ENCODE measurements at regions not wholly inside any gene's neighbourhood (a gene's known extent, or its start where the extent isn't known, plus 50 kb on each side); places are given as distances from the start of the nearest gene placed in this dataset.

GRCh38 chr1:204763773-204764427, 78.4 kb upstream of the LRRN2 start:
- peaks cover 2 to 6% of the 10 kb centered on the region in 2 donors for H3K4me1 ChIP-seq (ENCODE audit: control insufficient read depth in 2 of 2, insufficient read depth in 1 of 2, low read depth in 1 of 2, low read length in 2 of 2)
- no CpG with 5 or more reads among the region's 18 CpGs for WGBS, 2 donors (ENCODE audit: extremely low coverage in 2 of 2, insufficient read length in 2 of 2, insufficient replicate concordance in 1 of 2)
- H3K79me1 ChIP-seq (ENCODE audit: low read depth, low read length): no peaks in the 10 kb centered on the region
- no peak overlapping the region for H2BK120ac ChIP-seq (ENCODE audit: low read depth, low read length)
- H3K9ac ChIP-seq (ENCODE audit: low read depth, low read length, poor library complexity): no peak overlapping the region
- DNase-seq (ENCODE audit: low spot score): peak; percentile 55
- H3K27ac ChIP-seq (replicated peaks; ENCODE audit: low read length): no peak overlapping the region
- H3K14ac ChIP-seq (ENCODE audit: low read length): peak overlapping the region; percentile 25
- H3K27me3 ChIP-seq (ENCODE audit: control insufficient read depth in 3 of 3, insufficient read depth in 3 of 3, low read depth in 1 of 3, low read length in 3 of 3): peaks cover 0 to 6% (median 0%) of the 10 kb centered on the region in 3 experiments
- H3K4me3 ChIP-seq (ENCODE audit: low read length in 2 of 2): peak overlapping the region in 1 of 2 donors; percentile 24
- no peak overlapping the region for H2BK15ac ChIP-seq (ENCODE audit: low read length)
- no peaks in the 10 kb centered on the region for H3K9me3 ChIP-seq (replicated peaks in 1 of 2; ENCODE audit: control insufficient read depth in 2 of 2, insufficient read depth in 1 of 2, low read depth in 1 of 2, low read length in 2 of 2)
- H3K18ac ChIP-seq (ENCODE audit: low read length): no peak overlapping the region
- peak overlapping the region; percentile 24 for H3K4me2 ChIP-seq (ENCODE audit: insufficient read depth, low read length, poor library complexity, severe bottlenecking)
- H2AFZ ChIP-seq (ENCODE audit: low read length): peak overlapping the region; percentile 45
- H3K36me3 ChIP-seq (replicated peaks in 1 of 2; ENCODE audit: control insufficient read depth in 2 of 2, insufficient read depth in 2 of 2, low read length in 2 of 2): no peaks in the 10 kb centered on the region
- H2AK5ac ChIP-seq (ENCODE audit: low read depth, low read length): no peak overlapping the region
- H3K23ac ChIP-seq (ENCODE audit: low read depth, low read length, poor library complexity): no peak overlapping the region
- no peak overlapping the region for H3K4ac ChIP-seq (ENCODE audit: low read length)
- H4K8ac ChIP-seq (ENCODE audit: low read depth, low read length): no peak overlapping the region
- no peak overlapping the region for H4K91ac ChIP-seq (ENCODE audit: low read depth, low read length, poor library complexity)
- no peak overlapping the region for H2BK12ac ChIP-seq (ENCODE audit: low read length)
- H2BK5ac ChIP-seq (ENCODE audit: low read length): no peak overlapping the region

- H2AK5ac ChIP-seq (ENCODE audit: low read depth, low read length): no peak overlapping the region
- WGBS, 2 donors (ENCODE audit: extremely low coverage in 2 of 2, insufficient read length in 2 of 2, insufficient replicate concordance in 1 of 2): no CpG with 5 or more reads among the region's 2 CpGs
- H3K4ac ChIP-seq (ENCODE audit: low read length): no peak overlapping the region
- H4K8ac ChIP-seq (ENCODE audit: low read depth, low read length): no peak overlapping the region
- no peak overlapping the region for H2BK5ac ChIP-seq (ENCODE audit: low read length)
- no peak overlapping the region for H3K4me3 ChIP-seq (ENCODE audit: low read length in 2 of 2)
- H3K27ac ChIP-seq (replicated peaks; ENCODE audit: low read length): no peak overlapping the region
- no peak overlapping the region for H2AFZ ChIP-seq (ENCODE audit: low read length)
- H4K91ac ChIP-seq (ENCODE audit: low read depth, low read length, poor library complexity): no peak overlapping the region
- H3K9ac ChIP-seq (ENCODE audit: low read depth, low read length, poor library complexity): no peak overlapping the region
- no peak overlapping the region for H3K23ac ChIP-seq (ENCODE audit: low read depth, low read length, poor library complexity)
- H3K79me1 ChIP-seq (ENCODE audit: low read depth, low read length): no peaks in the 10 kb centered on the region
- no peak for DNase-seq (ENCODE audit: low spot score)
- no peaks in the 10 kb centered on the region for H3K9me3 ChIP-seq (replicated peaks in 1 of 2; ENCODE audit: control insufficient read depth in 2 of 2, insufficient read depth in 1 of 2, low read depth in 1 of 2, low read length in 2 of 2)
- H3K36me3 ChIP-seq (replicated peaks in 1 of 2; ENCODE audit: control insufficient read depth in 2 of 2, insufficient read depth in 2 of 2, low read length in 2 of 2): no peaks in the 10 kb centered on the region
- H3K18ac ChIP-seq (ENCODE audit: low read length): no peak overlapping the region
- H3K4me1 ChIP-seq (ENCODE audit: control insufficient read depth in 2 of 2, insufficient read depth in 1 of 2, low read depth in 1 of 2, low read length in 2 of 2): no peaks in the 10 kb centered on the region
- no peak overlapping the region for H3K14ac ChIP-seq (ENCODE audit: low read length)
- H2BK15ac ChIP-seq (ENCODE audit: low read length): no peak overlapping the region
- H3K4me2 ChIP-seq (ENCODE audit: insufficient read depth, low read length, poor library complexity, severe bottlenecking): no peak overlapping the region
- H2BK12ac ChIP-seq (ENCODE audit: low read length): no peak overlapping the region
- peaks cover 0 to 6% (median 0%) of the 10 kb centered on the region in 3 experiments for H3K27me3 ChIP-seq (ENCODE audit: control insufficient read depth in 3 of 3, insufficient read depth in 3 of 3, low read depth in 1 of 3, low read length in 3 of 3)
- no peak overlapping the region for H2BK120ac ChIP-seq (ENCODE audit: low read depth, low read length)
Observed at GRCh38 chr1:204769997-204770396, 84.5 kb upstream of the LRRN2 start.

- Histone ChIP-seq H3K9me3 (replicated peaks in 1 of 2; ENCODE audit: control insufficient read depth in 2 of 2, insufficient read depth in 1 of 2, low read depth in 1 of 2, low read length in 2 of 2) (no peaks in the 10 kb centered on the region), H3K27ac (replicated peaks; ENCODE audit: low read length) (no peak overlapping the region), H3K4ac (ENCODE audit: low read length) (no peak overlapping the region), H4K8ac (ENCODE audit: low read depth, low read length) (no peak overlapping the region), H2BK15ac (ENCODE audit: low read length) (no peak overlapping the region), H3K14ac (ENCODE audit: low read length) (no peak overlapping the region), H3K18ac (ENCODE audit: low read length) (no peak overlapping the region), H3K9ac (ENCODE audit: low read depth, low read length, poor library complexity) (no peak overlapping the region), H3K79me1 (ENCODE audit: low read depth, low read length) (no peaks in the 10 kb centered on the region), H2BK120ac (ENCODE audit: low read depth, low read length) (no peak overlapping the region), H2AK5ac (ENCODE audit: low read depth, low read length) (no peak overlapping the region), H2BK5ac (ENCODE audit: low read length) (no peak overlapping the region), H3K36me3 (replicated peaks in 1 of 2; ENCODE audit: control insufficient read depth in 2 of 2, insufficient read depth in 2 of 2, low read length in 2 of 2) (no peaks in the 10 kb centered on the region), H3K23ac (ENCODE audit: low read depth, low read length, poor library complexity) (no peak overlapping the region), H2AFZ (ENCODE audit: low read length) (no peak overlapping the region), H3K4me2 (ENCODE audit: insufficient read depth, low read length, poor library complexity, severe bottlenecking) (no peak overlapping the region), H3K4me1 (ENCODE audit: control insufficient read depth in 2 of 2, insufficient read depth in 1 of 2, low read depth in 1 of 2, low read length in 2 of 2) (no peaks in the 10 kb centered on the region), H2BK12ac (ENCODE audit: low read length) (no peak overlapping the region), H3K27me3 (ENCODE audit: control insufficient read depth in 3 of 3, insufficient read depth in 3 of 3, low read depth in 1 of 3, low read length in 3 of 3) (peaks cover 0 to 4% (median 0%) of the 10 kb centered on the region in 3 experiments), H3K4me3 (ENCODE audit: low read length in 2 of 2) (no peak overlapping the region), H4K91ac (ENCODE audit: low read depth, low read length, poor library complexity) (no peak overlapping the region)
- WGBS, 2 donors (ENCODE audit: extremely low coverage in 2 of 2, insufficient read length in 2 of 2, insufficient replicate concordance in 1 of 2): no CpG with 5 or more reads among the region's 7 CpGs
- DNase-seq (ENCODE audit: low spot score): no peak
Observed at GRCh38 chr1:204771358-204771757, 85.8 kb upstream of the LRRN2 start.

DNA sequence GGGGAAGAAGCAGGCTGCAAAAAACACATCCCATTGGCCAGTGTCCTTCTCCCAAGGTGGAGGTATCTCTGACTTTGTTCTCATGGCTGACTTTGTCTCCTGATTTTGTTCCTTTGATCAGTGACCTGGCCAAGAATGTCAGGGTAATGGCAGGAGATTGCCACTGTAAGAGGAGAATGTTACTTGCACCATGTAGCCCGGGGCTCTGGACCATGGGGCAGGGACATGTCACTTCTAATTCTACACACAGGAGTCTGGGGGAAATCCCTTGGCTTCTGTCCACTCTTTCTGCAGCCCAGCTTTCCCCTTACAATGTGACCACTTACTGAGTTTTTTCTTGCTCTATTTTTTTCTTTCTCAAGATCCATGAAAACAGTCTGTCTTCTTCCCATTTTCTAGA, 87.7 kb upstream of the LRRN2 start:
- no peak overlapping the region for H2BK5ac ChIP-seq (ENCODE audit: low read length)
- no peak for DNase-seq (ENCODE audit: low spot score)
- no peak overlapping the region for H3K4me2 ChIP-seq (ENCODE audit: insufficient read depth, low read length, poor library complexity, severe bottlenecking)
- no peaks in the 10 kb centered on the region for H3K27me3 ChIP-seq (ENCODE audit: control insufficient read depth in 3 of 3, insufficient read depth in 3 of 3, low read depth in 1 of 3, low read length in 3 of 3)
- no CpG with 5 or more reads among the region's 1 CpG for whole genome bisulfite sequencing, 2 donors (ENCODE audit: extremely low coverage in 2 of 2, insufficient read length in 2 of 2, insufficient replicate concordance in 1 of 2)
- no peak overlapping the region for H3K27ac ChIP-seq (replicated peaks; ENCODE audit: low read length)
- no peak overlapping the region for H2BK12ac ChIP-seq (ENCODE audit: low read length)
- H3K36me3 ChIP-seq (replicated peaks in 1 of 2; ENCODE audit: control insufficient read depth in 2 of 2, insufficient read depth in 2 of 2, low read length in 2 of 2): no peaks in the 10 kb centered on the region
- no peaks in the 10 kb centered on the region for H3K9me3 ChIP-seq (replicated peaks in 1 of 2; ENCODE audit: control insufficient read depth in 2 of 2, insufficient read depth in 1 of 2, low read depth in 1 of 2, low read length in 2 of 2)
- no peak overlapping the region for H2BK15ac ChIP-seq (ENCODE audit: low read length)
- H2BK120ac ChIP-seq (ENCODE audit: low read depth, low read length): no peak overlapping the region
- H3K9ac ChIP-seq (ENCODE audit: low read depth, low read length, poor library complexity): no peak overlapping the region
- no peak overlapping the region for H2AK5ac ChIP-seq (ENCODE audit: low read depth, low read length)
- no peak overlapping the region for H3K4ac ChIP-seq (ENCODE audit: low read length)
- H3K4me3 ChIP-seq (ENCODE audit: low read length in 2 of 2): no peak overlapping the region
- no peak overlapping the region for H3K23ac ChIP-seq (ENCODE audit: low read depth, low read length, poor library complexity)
- no peak overlapping the region for H4K8ac ChIP-seq (ENCODE audit: low read depth, low read length)
- H2AFZ ChIP-seq (ENCODE audit: low read length): no peak overlapping the region
- no peak overlapping the region for H3K14ac ChIP-seq (ENCODE audit: low read length)
- H3K79me1 ChIP-seq (ENCODE audit: low read depth, low read length): no peaks in the 10 kb centered on the region
- H4K91ac ChIP-seq (ENCODE audit: low read depth, low read length, poor library complexity): no peak overlapping the region
- H3K4me1 ChIP-seq (ENCODE audit: control insufficient read depth in 2 of 2, insufficient read depth in 1 of 2, low read depth in 1 of 2, low read length in 2 of 2): no peaks in the 10 kb centered on the region
- H3K18ac ChIP-seq (ENCODE audit: low read length): no peak overlapping the region
